GM12878 (cell line): ENCODE measurements at regions not wholly inside any gene's neighbourhood (a gene's known extent, or its start where the extent isn't known, plus 50 kb on each side); places are given as distances from the start of the nearest gene placed in this dataset.

Experiments
- ATAC-seq: fragments of 200-7000 bp; cut with Tn5 transposase; 3 replicates; pipeline ENCODE4 v1.9.1; 2020; ENCODE audit warnings: mild to moderate bottlenecking, moderate library complexity
- BruUV-seq: library from RNA; stranded (reverse); fragments of 400-500 nt; replicated peaks from 2 replicates; lab custom pipeline; 2021; lab: Mats Ljungman, UMichigan
- CTCF ChIA-PET: fragments of 300-600 bp; sonication (Branson Sonifier 250); formaldehyde crosslinking; extraction: SDS; loops from one replicate; lab custom pipeline; 2021; ENCODE audit warnings: inconsistent platforms; lab: Yijun Ruan, JAX
- POLR2A ChIA-PET: fragments of 350-600 bp; formaldehyde crosslinking; extraction: SDS; loops from one replicate; lab custom pipeline; 2021; ENCODE audit warnings: inconsistent platforms; lab: Charles Lee
- RAD21 ChIA-PET: fragments of 300-600 bp; sonication (Branson Sonifier 250); formaldehyde crosslinking; loops from one replicate; lab custom pipeline; 2023; ENCODE audit warnings: antibody characterized with exemption; ENCODE audit not compliant: unreplicated experiment; lab: Charles Lee
- SMC1A ChIA-PET: fragments of 300-600 bp; sonication (Branson Sonifier 250); formaldehyde crosslinking; loops from one replicate; lab custom pipeline; 2023; ENCODE audit not compliant: unreplicated experiment, uncharacterized antibody; lab: Charles Lee
- DNase-seq: peaks from one replicate; pipeline ENCODE4 v3.0.0-alpha.2; 2011; ENCODE audit warnings: low read depth, low spot score
- FAIRE-seq: peaks from 3 replicates; lab custom pipeline; 2011; peaks lifted over from hg19 to GRCh38; lab: Jason Lieb, UNC
- H2AFZ ChIP-seq: 2 replicates; pipeline ENCODE4 v1.6.0; 2011; ENCODE audit warnings: low read depth, low read length, control low read depth; ENCODE audit not compliant: control insufficient read depth
- H3K27ac ChIP-seq: 2 replicates; pipeline ENCODE4 v1.5.1; 2011; ENCODE audit warnings: control low read depth; ENCODE audit not compliant: control insufficient read depth, insufficient read depth
- H3K27me3 ChIP-seq, 2 experiments: replicated peaks in 1 of 2; 2 replicates each; pipeline versions ENCODE4 v1.6.0 to v1.6.1; 2011; ENCODE audit warnings: low read length in 1 of 2; ENCODE audit not compliant: control insufficient read depth in 2 of 2, insufficient read depth in 2 of 2
- H3K36me3 ChIP-seq, 2 experiments: 2 replicates each; pipeline ENCODE4 v1.5.1; 2011; ENCODE audit warnings: low read length in 1 of 2; ENCODE audit not compliant: control insufficient read depth in 2 of 2, insufficient read depth in 2 of 2
- H3K4me1 ChIP-seq: 2 replicates; pipeline ENCODE4 v1.6.1; 2011; ENCODE audit warnings: mild to moderate bottlenecking, low read length, moderate library complexity, mixed read lengths; ENCODE audit not compliant: control insufficient read depth, insufficient read depth
- H3K4me2 ChIP-seq: 2 replicates; pipeline ENCODE4 v1.6.0; 2011; ENCODE audit warnings: control low read depth; ENCODE audit not compliant: control insufficient read depth, insufficient read depth
- H3K4me3 ChIP-seq: fragments of 200-600 bp; sonication (generic); 2 replicates; pipeline ENCODE4 v1.5.1; 2016
- H3K79me2 ChIP-seq: 2 replicates; pipeline ENCODE4 v1.6.0; 2011; ENCODE audit warnings: low read length; ENCODE audit not compliant: control insufficient read depth, insufficient read depth
- H3K9ac ChIP-seq: 2 replicates; pipeline ENCODE4 v1.8.0; 2011; ENCODE audit warnings: low read length, control low read depth, mixed read lengths; ENCODE audit not compliant: control insufficient read depth, insufficient read depth
- H3K9me3 ChIP-seq: replicated peaks from 3 replicates; pipeline ENCODE4 v1.5.1; 2011; ENCODE audit warnings: mild to moderate bottlenecking, low read length; ENCODE audit not compliant: control insufficient read depth, insufficient read depth
- H4K20me1 ChIP-seq: 2 replicates; pipeline ENCODE4 v1.6.0; 2011; ENCODE audit not compliant: control insufficient read depth, insufficient read depth
- CBFB ChIP-seq: IDR thresholded peaks from 2 replicates; pipeline ENCODE4 v1.6.1; 2016; ENCODE audit warnings: antibody characterized with exemption, low read depth
- DPF2 ChIP-seq: fragments of 450-650 bp; IDR thresholded peaks from 2 replicates; pipeline ENCODE4 v1.6.1; 2017; ENCODE audit warnings: mild to moderate bottlenecking
- EP300 ChIP-seq, 2 experiments: fragments of 150-350 bp in 1 of 2; IDR thresholded peaks; 2 replicates each; pipeline ENCODE4 v1.6.1; 2011 to 2012; ENCODE audit warnings: low read depth in 2 of 2, low read length in 2 of 2, borderline replicate concordance in 1 of 2, improper control_type of control experiment in 1 of 2, inconsistent platforms in 1 of 2; ENCODE audit not compliant: control insufficient read depth in 1 of 2
- FOXK2 ChIP-seq: fragments of 450-650 bp; IDR thresholded peaks from 2 replicates; pipeline ENCODE4 v1.6.1; 2017; ENCODE audit warnings: mild to moderate bottlenecking, moderate library complexity
- JUNB ChIP-seq: IDR thresholded peaks from 2 replicates; pipeline ENCODE4 v1.6.1; 2016; ENCODE audit warnings: antibody characterized with exemption, mild to moderate bottlenecking
- NFXL1 ChIP-seq: fragments of 450-650 bp; IDR thresholded peaks from 2 replicates; pipeline ENCODE4 v1.6.1; 2017; ENCODE audit warnings: antibody characterized with exemption, mild to moderate bottlenecking, borderline replicate concordance
- NRF1 ChIP-seq: conservative IDR thresholded peaks from 2 replicates; pipeline ENCODE4 v1.6.1; 2011; ENCODE audit warnings: mild to moderate bottlenecking, low read depth, low read length, improper control_type of control experiment
- POLR2A ChIP-seq: IDR thresholded peaks from 2 replicates; pipeline ENCODE4 v1.6.1; 2011; ENCODE audit warnings: low read depth, mild to moderate bottlenecking, low read length
- WGBS: methylation state at CpG from one replicate; pipeline ENCODE4 v1.1.6; 2016; ENCODE audit warnings: low lambda C conversion rate; ENCODE audit not compliant: insufficient replicate concordance, insufficient coverage; ENCODE audit errors: missing lambda C conversion rate; 5-methylcytosine and 5-hydroxymethylcytosine counted together
- in situ Hi-C: fragments of 300-500 bp; cut with MboI; formaldehyde crosslinking; loops from 9 replicates; pipeline ENCODE4 v1.14.3; 2018; ENCODE audit warnings: mixed read lengths
- intact Hi-C: fragments of 100-400 bp; cut with micrococcal nuclease; formaldehyde crosslinking; loops from one replicate; pipeline ENCODE4 v1.14.2; 2022; ENCODE audit not compliant: unreplicated experiment
- TF ChIP-seq, protein P1 (sequence below), 3 experiments: IDR thresholded peaks in 2 of 3; conservative IDR thresholded peaks in 1 of 3; 2 replicates each; pipeline ENCODE4 v1.5.1; 2011; ENCODE audit warnings: low read depth in 3 of 3, low read length in 3 of 3, mild to moderate bottlenecking in 3 of 3, control low read depth in 2 of 3, moderate library complexity in 2 of 3, inconsistent platforms in 1 of 3, mixed read lengths in 1 of 3; ENCODE audit not compliant: control insufficient read depth in 2 of 3, insufficient read depth in 1 of 3; ENCODE audit errors: extremely low read depth in 1 of 3
- TF ChIP-seq, protein P2 (sequence below): fragments of 450-650 bp; IDR thresholded peaks from 2 replicates; pipeline ENCODE4 v1.6.1; 2016; ENCODE audit warnings: mild to moderate bottlenecking, moderate library complexity, borderline replicate concordance
- TF ChIP-seq, protein P3 (sequence below): IDR thresholded peaks from 2 replicates; pipeline ENCODE4 v1.6.1; 2011; ENCODE audit warnings: borderline replicate concordance, low read depth, mild to moderate bottlenecking, moderate library complexity, low read length; ENCODE audit not compliant: insufficient read depth, poor library complexity, severe bottlenecking

DNA sequence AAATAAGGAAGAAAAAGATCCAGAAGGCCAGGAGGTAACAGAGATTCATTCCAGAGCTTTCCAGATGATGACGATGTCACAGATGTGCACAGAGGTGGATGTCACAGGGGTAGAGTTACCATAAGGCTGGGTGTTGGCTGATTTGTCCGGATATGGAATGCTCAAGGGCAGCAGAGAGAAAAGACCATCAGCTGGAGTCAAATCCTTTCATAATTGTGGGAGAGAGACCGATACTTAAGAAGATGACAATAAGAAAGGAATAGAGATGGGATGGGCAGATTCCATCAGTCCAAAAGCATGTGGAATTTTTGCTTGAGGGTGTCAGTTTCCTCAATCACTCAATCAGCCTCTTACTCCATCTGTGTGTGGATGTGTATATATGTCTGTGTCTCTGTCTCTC lies 150.4 kb downstream of the CENPC start:
- ChIA-PET POLR2A (no interaction called here), SMC1A (interaction anchor here (1.0 kb wide), 1 partner anchor 704 kb away, joined by 3 read pairs; no protein-coding TSS in a partner anchor)
- no peak overlapping the region for H2AFZ ChIP-seq

DNA sequence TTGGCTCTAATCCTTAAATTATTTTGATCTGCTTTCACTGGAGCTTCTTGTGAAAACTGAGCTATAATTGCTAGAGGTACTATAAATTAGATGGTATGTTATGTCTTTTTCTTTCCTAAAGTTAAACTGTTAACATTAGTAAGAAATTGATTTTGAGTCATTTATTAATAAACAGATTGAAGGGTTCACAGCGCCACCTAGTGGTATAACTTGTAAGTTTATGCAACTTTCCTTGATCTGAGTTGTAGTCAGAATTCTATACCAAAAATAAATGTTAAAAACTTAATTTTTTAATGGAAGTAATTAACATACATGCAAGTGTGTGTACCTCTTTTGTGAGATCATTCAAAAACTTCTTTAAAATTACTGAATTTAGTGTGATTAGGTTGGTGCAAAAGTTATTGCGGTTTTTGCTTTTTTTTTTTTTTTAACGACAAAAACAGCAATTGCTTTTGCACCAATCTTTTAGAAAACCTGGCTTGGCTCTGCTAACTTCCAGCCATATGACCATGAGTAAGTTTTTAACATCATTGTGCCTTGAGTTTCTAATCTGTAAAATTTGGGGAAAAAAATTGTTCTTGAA lies 151.5 kb downstream of the CENPC start:
- Histone ChIP-seq H3K79me2 (no peaks in the 10 kb centered on the region), H2AFZ (no peak overlapping the region), H3K27me3 (no peaks in the 10 kb centered on the region; a peak in 1 of 4 replicates), H3K9ac (no peak overlapping the region), H3K4me3 (no peak overlapping the region), H3K4me2 (no peak overlapping the region), H3K27ac (no peak overlapping the region), H4K20me1 (no peaks in the 10 kb centered on the region), H3K9me3 (no peaks in the 10 kb centered on the region), H3K4me1 (no peaks in the 10 kb centered on the region), H3K36me3 (no peaks in the 10 kb centered on the region)
- ChIA-PET POLR2A (no interaction called here), SMC1A (interaction anchor here (0.7 to 1.8 kb wide), 3 partner anchors 24 to 72 kb away, joined by 3 to 4 read pairs (median 3); no protein-coding TSS in a partner anchor), RAD21 (no interaction called here), CTCF (interaction anchor here (0.7 to 2.8 kb wide), 16 partner anchors 11 to 309 kb away, joined by 3 to 9 read pairs (median 4); no protein-coding TSS in a partner anchor)
- BruUV-seq: no TSS peak
- intact Hi-C loops: no loop called here
- WGBS: 68% methylated on average over 3 of the region's 3 CpGs
- DNase-seq: no peak
- FAIRE-seq: no peak
- in situ Hi-C loops: no loop called here
- 0 out of 3 replicates have a peak, but pooled peaks have one; percentile 30 for ATAC-seq
- TF ChIP-seq, protein P1, sequence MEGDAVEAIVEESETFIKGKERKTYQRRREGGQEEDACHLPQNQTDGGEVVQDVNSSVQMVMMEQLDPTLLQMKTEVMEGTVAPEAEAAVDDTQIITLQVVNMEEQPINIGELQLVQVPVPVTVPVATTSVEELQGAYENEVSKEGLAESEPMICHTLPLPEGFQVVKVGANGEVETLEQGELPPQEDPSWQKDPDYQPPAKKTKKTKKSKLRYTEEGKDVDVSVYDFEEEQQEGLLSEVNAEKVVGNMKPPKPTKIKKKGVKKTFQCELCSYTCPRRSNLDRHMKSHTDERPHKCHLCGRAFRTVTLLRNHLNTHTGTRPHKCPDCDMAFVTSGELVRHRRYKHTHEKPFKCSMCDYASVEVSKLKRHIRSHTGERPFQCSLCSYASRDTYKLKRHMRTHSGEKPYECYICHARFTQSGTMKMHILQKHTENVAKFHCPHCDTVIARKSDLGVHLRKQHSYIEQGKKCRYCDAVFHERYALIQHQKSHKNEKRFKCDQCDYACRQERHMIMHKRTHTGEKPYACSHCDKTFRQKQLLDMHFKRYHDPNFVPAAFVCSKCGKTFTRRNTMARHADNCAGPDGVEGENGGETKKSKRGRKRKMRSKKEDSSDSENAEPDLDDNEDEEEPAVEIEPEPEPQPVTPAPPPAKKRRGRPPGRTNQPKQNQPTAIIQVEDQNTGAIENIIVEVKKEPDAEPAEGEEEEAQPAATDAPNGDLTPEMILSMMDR (IDR thresholded peaks at IDR 0.05 in 2 of 3, conservative IDR thresholded peaks at IDR 0.05 in 1 of 3; ENCODE audit: control insufficient read depth in 2 of 3, extremely low read depth in 1 of 3, insufficient read depth in 1 of 3, low read depth in 3 of 3, low read length in 3 of 3): peak; percentile 37 to 51 (median 51); a peak in 4 of 6 replicates
- TF ChIP-seq NFXL1: no peak
- TF ChIP-seq, protein P2, sequence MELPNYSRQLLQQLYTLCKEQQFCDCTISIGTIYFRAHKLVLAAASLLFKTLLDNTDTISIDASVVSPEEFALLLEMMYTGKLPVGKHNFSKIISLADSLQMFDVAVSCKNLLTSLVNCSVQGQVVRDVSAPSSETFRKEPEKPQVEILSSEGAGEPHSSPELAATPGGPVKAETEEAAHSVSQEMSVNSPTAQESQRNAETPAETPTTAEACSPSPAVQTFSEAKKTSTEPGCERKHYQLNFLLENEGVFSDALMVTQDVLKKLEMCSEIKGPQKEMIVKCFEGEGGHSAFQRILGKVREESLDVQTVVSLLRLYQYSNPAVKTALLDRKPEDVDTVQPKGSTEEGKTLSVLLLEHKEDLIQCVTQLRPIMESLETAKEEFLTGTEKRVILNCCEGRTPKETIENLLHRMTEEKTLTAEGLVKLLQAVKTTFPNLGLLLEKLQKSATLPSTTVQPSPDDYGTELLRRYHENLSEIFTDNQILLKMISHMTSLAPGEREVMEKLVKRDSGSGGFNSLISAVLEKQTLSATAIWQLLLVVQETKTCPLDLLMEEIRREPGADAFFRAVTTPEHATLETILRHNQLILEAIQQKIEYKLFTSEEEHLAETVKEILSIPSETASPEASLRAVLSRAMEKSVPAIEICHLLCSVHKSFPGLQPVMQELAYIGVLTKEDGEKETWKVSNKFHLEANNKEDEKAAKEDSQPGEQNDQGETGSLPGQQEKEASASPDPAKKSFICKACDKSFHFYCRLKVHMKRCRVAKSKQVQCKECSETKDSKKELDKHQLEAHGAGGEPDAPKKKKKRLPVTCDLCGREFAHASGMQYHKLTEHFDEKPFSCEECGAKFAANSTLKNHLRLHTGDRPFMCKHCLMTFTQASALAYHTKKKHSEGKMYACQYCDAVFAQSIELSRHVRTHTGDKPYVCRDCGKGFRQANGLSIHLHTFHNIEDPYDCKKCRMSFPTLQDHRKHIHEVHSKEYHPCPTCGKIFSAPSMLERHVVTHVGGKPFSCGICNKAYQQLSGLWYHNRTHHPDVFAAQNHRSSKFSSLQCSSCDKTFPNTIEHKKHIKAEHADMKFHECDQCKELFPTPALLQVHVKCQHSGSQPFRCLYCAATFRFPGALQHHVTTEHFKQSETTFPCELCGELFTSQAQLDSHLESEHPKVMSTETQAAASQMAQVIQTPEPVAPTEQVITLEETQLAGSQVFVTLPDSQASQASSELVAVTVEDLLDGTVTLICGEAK: no peak

More for the DNA sequence above, 150.4 kb downstream of the CENPC start:
- no peak overlapping the region for H3K4me2 ChIP-seq
- H3K79me2 ChIP-seq: no peaks in the 10 kb centered on the region
- H3K27ac ChIP-seq: no peak overlapping the region
- ATAC-seq: no peak
- no peak overlapping the region for H3K4me3 ChIP-seq
- in situ Hi-C loops (no loop called here), intact Hi-C loops (no loop called here)
- ChIA-PET CTCF (interaction anchor here (0.6 to 1.6 kb wide), 6 partner anchors 12 to 772 kb away, joined by 3 to 5 read pairs (median 3); no protein-coding TSS in a partner anchor), RAD21 (no interaction called here)
- 34% methylated on average over 3 of the region's 3 CpGs for WGBS
- H3K36me3 ChIP-seq: no peaks in the 10 kb centered on the region
- no TSS peak for BruUV-seq
- no peaks in the 10 kb centered on the region for H4K20me1 ChIP-seq
- H3K9ac ChIP-seq: no peak overlapping the region
- TF ChIP-seq, protein P3, sequence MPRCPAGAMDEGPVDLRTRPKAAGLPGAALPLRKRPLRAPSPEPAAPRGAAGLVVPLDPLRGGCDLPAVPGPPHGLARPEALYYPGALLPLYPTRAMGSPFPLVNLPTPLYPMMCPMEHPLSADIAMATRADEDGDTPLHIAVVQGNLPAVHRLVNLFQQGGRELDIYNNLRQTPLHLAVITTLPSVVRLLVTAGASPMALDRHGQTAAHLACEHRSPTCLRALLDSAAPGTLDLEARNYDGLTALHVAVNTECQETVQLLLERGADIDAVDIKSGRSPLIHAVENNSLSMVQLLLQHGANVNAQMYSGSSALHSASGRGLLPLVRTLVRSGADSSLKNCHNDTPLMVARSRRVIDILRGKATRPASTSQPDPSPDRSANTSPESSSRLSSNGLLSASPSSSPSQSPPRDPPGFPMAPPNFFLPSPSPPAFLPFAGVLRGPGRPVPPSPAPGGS: no peak
- TF ChIP-seq FOXK2 (no peak), JUNB (no peak), EP300 (IDR thresholded peaks at IDR 0.05; ENCODE audit: borderline replicate concordance in 1 of 2, control insufficient read depth in 1 of 2, low read depth in 2 of 2, low read length in 2 of 2) (no peak), CBFB (no peak), DPF2 (no peak), POLR2A (no peak), NRF1 (no peak)
- DNase-seq: no peak
- FAIRE-seq: no peak
- H3K27me3 ChIP-seq: no peaks in the 10 kb centered on the region; a peak in 1 of 4 replicates
- H3K4me1 ChIP-seq: no peaks in the 10 kb centered on the region
- no peaks in the 10 kb centered on the region for H3K9me3 ChIP-seq
